ENCODE measurements at regions not wholly inside any gene's neighbourhood (a gene's known extent, or its start where the extent isn't known, plus 50 kb on each side); places are given as distances from the start of the nearest gene placed in this dataset.

DNA sequence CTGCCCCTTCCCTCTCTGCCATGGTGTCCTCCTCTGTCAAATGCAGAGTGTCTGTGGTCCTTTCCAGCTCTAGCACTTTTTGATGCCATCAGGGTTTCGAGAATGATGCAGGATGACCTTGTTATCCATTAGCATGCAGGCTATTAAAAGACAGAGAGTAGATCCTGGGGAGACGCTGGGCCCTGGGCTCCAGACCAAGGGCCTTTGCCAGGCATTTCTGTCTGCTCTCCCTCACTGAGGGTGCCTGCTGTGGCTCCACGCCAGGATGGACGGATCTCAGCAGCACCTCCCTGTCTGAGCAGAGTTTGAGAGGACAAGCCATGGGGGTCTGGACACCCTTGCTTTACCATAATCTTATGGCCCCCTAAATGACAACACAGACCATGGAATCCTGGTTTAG, 110.8 kb upstream of the CD82 start:
- TF ChIP-seq CTCF (IDR thresholded peaks at IDR 0.05) (no peak), EP300 (IDR thresholded peaks at IDR 0.05) (no peak), POLR2AphosphoS5 (IDR thresholded peaks at IDR 0.05) (no peak)

Data from suprapubic skin (tissue), 4 donors.